ENCODE measurements at regions not wholly inside any gene's neighbourhood (a gene's known extent, or its start where the extent isn't known, plus 50 kb on each side); places are given as distances from the start of the nearest gene placed in this dataset.
"Not testable (repeated sequence)": the region's sequence is repeated elsewhere in the genome, so short reads cannot be mapped to it uniquely, and the experiment has no call there.

DNA sequence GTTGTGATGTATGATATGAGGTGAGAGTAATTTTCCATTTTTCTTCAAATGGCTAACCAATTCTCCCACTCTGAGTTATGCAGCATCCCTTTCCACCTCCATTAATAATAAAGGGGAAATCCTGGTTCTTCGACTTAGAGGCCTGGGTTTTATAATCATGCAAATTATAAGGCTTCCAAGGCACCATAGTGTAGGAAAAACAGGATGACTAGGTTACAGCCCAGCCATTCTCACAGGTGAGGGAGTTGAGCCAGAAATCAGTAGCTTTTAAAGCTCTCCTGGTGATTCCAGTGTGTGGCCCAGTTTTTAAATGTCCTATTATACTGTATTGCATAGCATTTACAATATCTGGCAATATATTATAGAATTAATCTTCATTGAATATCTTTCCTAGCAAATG lies 203.1 kb downstream of the ARHGEF9 start:
- DNase-seq (ENCODE audit: low spot score), result no peak

DNA sequence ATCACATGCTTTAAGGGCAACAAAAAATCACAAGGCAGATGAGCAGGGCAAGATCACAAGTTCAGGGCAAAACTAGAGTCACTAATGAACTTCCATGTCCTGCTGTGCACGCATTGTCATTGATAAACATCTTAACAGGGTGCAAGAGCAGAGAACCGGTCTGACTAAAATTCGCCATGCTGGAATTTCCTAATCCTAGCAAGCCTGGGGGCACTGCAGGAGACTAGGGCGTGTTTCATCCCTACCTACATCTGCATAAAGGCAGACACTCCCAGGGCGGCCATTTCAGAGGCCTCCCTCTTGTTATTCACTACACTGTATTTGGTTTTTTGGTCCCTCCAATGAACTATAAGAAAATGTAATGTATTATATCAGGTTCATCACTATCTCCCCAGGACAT lies 203.6 kb downstream of the ARHGEF9 start:
- no peak for DNase-seq (ENCODE audit: low spot score)

- no peak for DNase-seq (ENCODE audit: low spot score)
These were observed 208.5 kb downstream of the ARHGEF9 start for GRCh38 chrX:63576533-63576932.

DNA sequence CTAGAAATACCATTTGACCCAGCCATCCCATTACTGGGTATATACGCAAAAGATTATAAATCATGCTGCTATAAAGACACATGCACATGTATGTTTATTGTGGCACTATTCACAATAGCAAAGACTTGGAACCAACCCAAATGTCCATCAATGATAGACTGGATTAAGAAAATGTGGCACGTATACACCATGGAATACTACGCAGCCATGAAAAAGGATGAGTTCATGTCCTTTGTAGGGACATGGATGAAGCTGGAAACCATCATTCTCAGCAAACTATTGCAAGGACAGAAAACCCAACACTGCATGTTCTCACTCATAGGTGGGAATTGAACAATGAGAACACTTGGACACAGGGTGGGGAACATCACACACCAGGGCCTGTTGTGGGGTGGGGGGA lies 209.3 kb downstream of the ARHGEF9 start:
- DNase-seq (ENCODE audit: low spot score), result not testable (repeated sequence)

DNA sequence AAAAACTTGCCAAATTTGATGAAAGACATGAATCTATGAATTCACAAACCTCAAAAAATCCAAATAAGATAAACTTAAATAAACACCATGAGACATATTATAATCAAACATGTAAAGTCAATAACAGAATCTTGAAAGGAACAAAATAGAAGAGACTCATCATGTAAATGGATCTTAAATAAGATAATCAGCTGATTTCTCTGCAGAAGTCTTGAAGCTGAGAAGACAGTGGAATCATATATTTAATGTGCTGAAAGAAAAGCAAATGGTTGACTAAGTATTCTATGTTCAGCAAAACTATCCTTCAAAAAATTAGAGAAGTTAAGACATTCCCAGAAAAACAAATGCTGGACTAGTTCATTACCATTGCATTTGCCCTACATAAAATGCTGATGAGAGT lies 215.7 kb upstream of the SPIN4 start:
- no peak for DNase-seq (ENCODE audit: low spot score)

DNA sequence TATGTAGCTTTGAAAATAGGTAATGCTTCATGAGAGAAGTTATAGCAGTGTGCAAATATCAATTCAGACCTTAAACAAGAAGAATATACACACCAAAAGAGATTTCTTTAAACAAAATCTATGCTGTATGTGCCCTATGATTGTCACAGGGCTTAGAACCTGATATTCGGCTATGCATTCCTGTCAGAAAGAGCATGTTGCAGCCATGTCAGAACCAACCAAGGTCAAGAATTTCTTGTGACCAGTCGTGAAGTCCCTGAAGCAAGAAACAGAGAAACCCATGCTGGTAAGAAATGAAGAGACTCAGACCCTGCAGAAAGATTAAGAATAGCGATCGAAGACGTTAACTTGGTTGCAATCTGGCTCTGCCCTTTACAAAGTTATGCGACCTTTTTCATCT lies 210.3 kb upstream of the SPIN4 start:
- no peak for DNase-seq (ENCODE audit: low spot score)

GRCh38 chrX:63560601-63561218 lies 209.6 kb upstream of the SPIN4 start:
- DNase-seq (ENCODE audit: low spot score), result peak; percentile 81

DNA sequence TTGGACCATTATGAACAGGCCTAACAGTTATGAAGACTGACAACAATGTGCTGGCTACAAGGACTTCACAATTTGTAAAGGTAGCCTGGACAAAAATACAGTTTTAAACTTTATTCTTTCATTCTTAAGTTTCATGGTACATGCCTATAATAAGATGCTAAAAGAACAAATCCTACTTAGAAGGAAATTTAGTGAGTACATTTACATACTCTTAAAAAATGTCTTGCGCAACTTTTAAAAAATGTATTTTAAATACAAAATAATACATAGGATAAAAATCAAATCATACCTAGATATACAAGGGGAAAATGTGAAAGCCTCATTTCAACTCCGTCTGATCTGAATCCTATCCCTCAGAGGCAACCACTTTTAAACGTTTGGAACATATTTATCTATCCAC lies 200.7 kb upstream of the SPIN4 start:
- no peak for DNase-seq (ENCODE audit: low spot score)

GRCh38 chrX:63530654-63531053 lies 179.5 kb upstream of the SPIN4 start:
- DNase-seq (ENCODE audit: low spot score), result no peak

- no peak for DNase-seq (ENCODE audit: low spot score)
These were observed 178.8 kb upstream of the SPIN4 start for GRCh38 chrX:63529961-63530360.

DNA sequence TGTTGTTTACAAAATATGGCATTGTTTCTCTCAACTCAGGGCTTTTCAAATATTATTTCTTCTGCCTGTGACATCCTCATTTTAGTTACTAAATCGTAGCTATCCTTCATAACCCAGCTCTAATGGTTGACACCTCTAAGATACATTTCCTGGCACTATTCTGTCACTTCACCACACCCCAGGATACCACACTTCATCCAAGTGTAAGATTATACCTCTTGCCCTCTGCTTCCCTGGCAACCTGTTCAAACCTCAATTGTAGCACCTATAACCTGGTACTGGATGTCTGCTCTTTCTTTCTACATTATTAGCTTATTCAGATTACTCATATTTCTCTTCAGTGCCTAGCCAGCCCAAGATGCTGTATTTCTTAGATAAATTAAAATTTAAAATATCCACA lies 175.7 kb upstream of the SPIN4 start:
- DNase-seq (ENCODE audit: low spot score), result no peak

GRCh38 chrX:63525491-63525890 lies 174.4 kb upstream of the SPIN4 start:
- no peak for DNase-seq (ENCODE audit: low spot score)

DNA sequence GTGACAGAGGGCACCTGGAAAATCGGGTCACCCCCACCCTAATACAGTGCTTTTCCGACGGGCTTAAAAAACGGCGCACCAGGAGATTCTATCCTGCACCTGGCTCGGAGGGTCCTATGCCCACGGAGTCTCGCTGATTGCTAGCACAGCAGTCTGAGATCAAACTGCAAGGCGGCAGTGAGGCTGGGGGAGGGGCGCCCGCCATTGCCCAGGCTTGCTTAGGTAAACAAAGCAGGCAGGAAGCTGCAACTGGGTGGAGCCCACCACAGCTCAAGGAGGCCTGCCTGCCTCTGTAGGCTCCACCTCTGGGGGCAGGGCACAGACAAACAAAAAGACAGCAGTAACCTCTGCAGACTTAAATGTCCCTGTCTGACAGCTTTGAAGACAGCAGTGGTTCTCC lies 168.2 kb upstream of the SPIN4 start:
- not testable (repeated sequence) for DNase-seq (ENCODE audit: low spot score)

DNA sequence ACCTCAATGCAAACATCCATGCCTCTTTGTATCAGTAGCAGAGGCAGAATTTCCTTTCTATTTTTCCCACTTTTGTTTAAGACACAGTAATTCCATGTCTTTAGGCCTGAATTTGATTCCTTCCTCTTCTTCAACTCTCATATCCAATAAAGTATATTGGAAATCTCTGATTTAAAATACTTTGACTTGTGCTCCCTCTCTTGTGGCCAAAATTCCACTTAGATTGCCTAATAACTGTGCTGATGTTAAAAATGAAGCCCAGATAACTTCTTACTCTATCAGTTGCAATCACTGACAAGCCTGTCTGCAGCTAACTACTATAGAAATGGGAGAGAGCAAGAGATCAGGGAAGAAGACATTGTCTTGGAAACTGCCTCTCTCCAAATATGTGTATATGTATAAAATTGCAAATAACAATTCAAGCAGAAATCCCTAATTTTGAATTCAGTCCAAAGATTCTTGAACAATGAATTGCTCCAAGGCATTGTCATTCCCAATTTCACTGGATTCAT lies 163.5 kb upstream of the SPIN4 start:
- no peak for DNase-seq (ENCODE audit: low spot score)

- DNase-seq (ENCODE audit: low spot score), result no peak
These were observed 162.9 kb upstream of the SPIN4 start for GRCh38 chrX:63513825-63514568.

GRCh38 chrX:63511361-63511760 lies 160.2 kb upstream of the SPIN4 start:
- DNase-seq (ENCODE audit: low spot score), result no peak

DNA sequence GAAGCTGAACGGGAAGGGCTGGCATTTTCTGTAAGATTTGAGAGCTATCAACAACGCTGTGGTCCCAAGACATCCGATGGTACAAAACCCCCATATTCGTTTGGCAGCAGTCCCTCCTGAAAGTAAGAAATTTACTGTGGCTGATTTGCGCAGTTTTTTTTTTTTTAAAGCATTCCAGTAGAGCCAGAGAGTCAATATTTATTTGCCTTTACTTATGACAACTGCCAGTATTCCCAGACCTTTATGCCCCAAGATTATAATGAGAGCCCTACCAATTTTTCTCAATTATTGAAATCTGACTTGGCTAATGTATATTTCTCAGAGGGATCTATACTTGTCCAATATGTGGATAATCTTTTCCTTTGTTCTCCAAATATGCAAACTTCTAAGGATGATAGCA lies 157.5 kb upstream of the SPIN4 start:
- DNase-seq (ENCODE audit: low spot score), result no peak

GRCh38 chrX:63506320-63506719 lies 155.2 kb upstream of the SPIN4 start:
- peak; percentile 5 for DNase-seq (ENCODE audit: low spot score)

- peak; percentile 3 for DNase-seq (ENCODE audit: low spot score)
These were observed 152.4 kb upstream of the SPIN4 start for GRCh38 chrX:63503541-63503940.

GRCh38 chrX:63488546-63489373 lies 137.6 kb upstream of the SPIN4 start:
- DNase-seq (ENCODE audit: low spot score), result no peak

DNA sequence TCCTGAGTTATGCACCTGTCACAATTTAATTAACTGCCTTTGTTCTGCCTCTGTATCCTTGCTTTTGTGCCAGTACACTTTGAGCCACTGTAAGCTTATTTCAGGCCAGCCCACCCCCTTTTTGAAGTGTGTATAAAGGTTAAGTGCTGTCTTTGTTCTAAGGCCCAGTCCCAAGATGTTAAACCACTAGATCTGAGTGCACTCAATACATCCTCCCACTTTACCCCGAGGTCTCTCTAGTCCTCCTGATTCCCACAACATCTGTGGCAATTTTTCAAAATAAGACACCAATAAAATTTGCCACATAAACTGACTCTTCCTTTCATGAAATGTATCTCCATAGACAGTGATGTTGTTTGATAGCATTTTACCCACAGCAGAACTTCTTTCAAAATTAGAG lies 124.1 kb upstream of the SPIN4 start:
- DNase-seq (ENCODE audit: low spot score), result no peak

GRCh38 chrX:63471004-63471403 lies 119.9 kb upstream of the SPIN4 start:
- no peak for DNase-seq (ENCODE audit: low spot score)

GRCh38 chrX:63470506-63470905 lies 119.4 kb upstream of the SPIN4 start:
- no peak for DNase-seq (ENCODE audit: low spot score)

Measured in H4 (cell line).